Hepatocyte (in vitro differentiated cells): ENCODE measurements at regions not wholly inside any gene's neighbourhood (a gene's known extent, or its start where the extent isn't known, plus 50 kb on each side); places are given as distances from the start of the nearest gene placed in this dataset.

ENCODE experiments used
- CTCF ChIP-seq: fragments of 200-600 bp; sonication (generic); IDR thresholded peaks from 2 replicates; pipeline ENCODE4 v1.5.1; 2016; ENCODE audit warnings: antibody characterized with exemption, mild to moderate bottlenecking; ENCODE audit not compliant: poor library complexity
- EZH2 ChIP-seq: fragments of 200-600 bp; sonication (generic); IDR thresholded peaks from 2 replicates; pipeline ENCODE4 v1.6.1; 2016; ENCODE audit warnings: antibody characterized with exemption, mild to moderate bottlenecking, borderline replicate concordance
- EZH2phosphoT487 ChIP-seq: fragments of 200-600 bp; sonication (generic); IDR thresholded peaks from one replicate; pipeline ENCODE4 v1.6.1; 2018; ENCODE audit warnings: antibody characterized with exemption, mild to moderate bottlenecking, low read depth, moderate library complexity; ENCODE audit not compliant: unreplicated experiment, severe bottlenecking

GRCh38 chr1:68777851-68778250, 281.0 kb upstream of the DEPDC1 start:
- TF ChIP-seq CTCF (no peak), EZH2 (no peak), EZH2phosphoT487 (no peak)
